Uterus (tissue), 3 donors: ENCODE measurements at regions not wholly inside any gene's neighbourhood (a gene's known extent, or its start where the extent isn't known, plus 50 kb on each side); places are given as distances from the start of the nearest gene placed in this dataset.
"Not testable (repeated sequence)": the region's sequence is repeated elsewhere in the genome, so short reads cannot be mapped to it uniquely, and the experiment has no call there.

Experiments used
- DNase-seq, 2 donors: peaks; one replicate each; pipeline ENCODE4 v3.0.0-alpha.2; 2019 to 2020
- H3K27ac ChIP-seq, 2 donors: fragments of 200-600 bp; sonication (generic); 1 replicate in 1 of 2; 2 replicates in 1 of 2; pipeline ENCODE4 v1.5.1; 2016 to 2018
- H3K27me3 ChIP-seq, 2 donors: fragments of 200-600 bp; sonication (generic); one replicate each; pipeline ENCODE4 v1.5.1; 2018 to 2019; ENCODE audit warnings: control low read depth in 1 of 2
- H3K36me3 ChIP-seq, 2 donors: fragments of 200-600 bp; sonication (generic); one replicate each; pipeline ENCODE4 v1.5.1; 2019; ENCODE audit warnings: control low read depth in 1 of 2
- H3K4me1 ChIP-seq, 2 donors: fragments of 200-600 bp; sonication (generic); one replicate each; pipeline ENCODE4 v1.5.1; 2018 to 2019; ENCODE audit warnings: control low read depth in 1 of 2
- H3K4me3 ChIP-seq, 2 donors: fragments of 200-600 bp; sonication (generic); 1 replicate in 1 of 2; 2 replicates in 1 of 2; pipeline ENCODE4 v1.5.1; 2018 to 2019; ENCODE audit warnings: mild to moderate bottlenecking in 1 of 2
- H3K9me3 ChIP-seq, 2 donors: fragments of 200-600 bp; sonication (generic); one replicate each; pipeline ENCODE4 v1.5.1; 2019; ENCODE audit warnings: control low read depth in 1 of 2
- CTCF ChIP-seq, 4 experiments: fragments of 200-600 bp in 2 of 4; fragments of 450-650 bp in 2 of 4; sonication (generic) in 2 of 4; IDR thresholded peaks; one replicate each; pipeline ENCODE4 v1.5.1; 2016 to 2019; ENCODE audit warnings: antibody characterized with exemption in 4 of 4, mild to moderate bottlenecking in 2 of 4, moderate library complexity in 1 of 4
- POLR2A ChIP-seq, 2 donors: fragments of 450-650 bp; IDR thresholded peaks; one replicate each; pipeline ENCODE4 v1.6.1; 2016; ENCODE audit warnings: antibody characterized with exemption in 2 of 2, mild to moderate bottlenecking in 1 of 2, moderate library complexity in 1 of 2
- intact Hi-C: fragments of 100-400 bp; cut with DNase I; formaldehyde crosslinking; loops from one replicate; pipeline ENCODE4 v1.15.1; 2023; ENCODE audit warnings: low total_unique reads
- donor health status: DM: yes; HTN: yes; CAD: no.

DNA sequence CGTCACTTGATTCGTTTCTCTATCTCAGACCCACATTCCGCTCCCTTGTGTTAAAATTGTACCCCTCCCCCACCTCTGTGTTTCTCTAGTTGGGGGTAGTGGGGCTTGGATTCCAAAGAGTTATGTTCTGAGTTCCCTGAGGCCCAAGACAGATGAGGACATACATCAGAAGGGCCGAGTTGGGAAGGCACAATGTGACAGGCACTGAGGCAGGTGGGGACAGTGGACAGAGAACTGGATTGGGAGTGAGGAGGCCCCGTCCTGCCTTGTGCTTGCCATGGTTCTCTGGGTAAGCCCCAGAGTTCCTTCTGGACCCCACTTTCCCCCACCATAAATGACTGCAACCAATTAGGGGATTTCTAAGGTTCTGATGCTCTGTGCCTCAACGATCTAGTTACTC lies 80.5 kb upstream of the ETV3 start:
- TF ChIP-seq CTCF (IDR thresholded peaks at IDR 0.05) (no peak), POLR2A (IDR thresholded peaks at IDR 0.05) (no peak)
- DNase-seq: no peak
- intact Hi-C loops: no loop called here
- Histone ChIP-seq H3K36me3 (no peaks in the 10 kb centered on the region), H3K9me3 (peaks cover 0 to 3% of the 10 kb centered on the region in 2 donors), H3K27me3 (no peaks in the 10 kb centered on the region), H3K4me1 (no peaks in the 10 kb centered on the region), H3K27ac (no peak overlapping the region), H3K4me3 (no peak overlapping the region)

DNA sequence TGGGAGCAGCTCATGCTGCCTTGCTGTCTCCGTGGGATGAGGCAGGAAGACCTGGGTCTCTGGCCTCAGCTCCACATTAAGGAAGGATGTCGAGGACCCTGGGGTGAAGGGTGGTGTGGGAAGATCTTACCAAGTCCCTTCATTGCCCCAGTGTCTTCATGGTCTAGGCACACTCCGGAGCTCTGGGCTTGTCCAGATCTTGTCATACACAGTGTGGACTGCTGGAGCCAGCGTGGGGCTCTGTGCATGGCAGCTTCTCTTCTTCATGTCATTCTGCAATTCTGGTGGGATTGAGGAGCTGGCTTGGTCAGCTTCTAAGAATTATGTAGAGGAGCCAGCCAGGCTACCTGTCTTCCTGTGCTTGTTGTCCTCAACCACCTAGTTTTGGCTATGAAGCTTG lies 79.3 kb upstream of the ETV3 start:
- H3K4me1 ChIP-seq: no peaks in the 10 kb centered on the region
- no peak for DNase-seq

DNA sequence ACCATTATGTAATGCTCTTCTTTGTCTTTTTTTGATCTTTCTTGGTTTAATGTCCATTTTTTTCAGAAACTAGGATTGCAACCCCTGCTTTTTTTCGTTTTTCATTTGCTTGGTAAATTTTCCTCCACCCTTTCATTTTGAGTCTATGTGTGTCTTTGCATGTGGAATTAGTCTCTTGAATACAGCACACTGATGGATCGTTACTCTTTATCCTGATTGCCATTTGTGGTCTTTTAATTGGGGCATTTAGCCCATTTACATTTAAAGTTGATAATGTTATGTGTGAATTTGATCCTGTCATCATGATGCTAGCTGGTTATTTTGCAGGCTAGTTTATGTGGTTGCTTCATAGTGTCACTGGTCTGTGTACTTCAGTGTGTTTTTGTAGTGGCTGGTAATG lies 75.6 kb upstream of the ETV3 start:
- Histone ChIP-seq H3K4me1 (no peaks in the 10 kb centered on the region), H3K27ac (no peak overlapping the region), H3K9me3 (peaks cover 0 to 9% of the 10 kb centered on the region in 2 donors), H3K4me3 (no peak overlapping the region), H3K36me3 (no peaks in the 10 kb centered on the region), H3K27me3 (no peaks in the 10 kb centered on the region)
- DNase-seq: no peak
- intact Hi-C loops: no loop called here
- TF ChIP-seq POLR2A (IDR thresholded peaks at IDR 0.05) (no peak), CTCF (IDR thresholded peaks at IDR 0.05) (no peak)

More for the DNA sequence above, 79.3 kb upstream of the ETV3 start:
- TF ChIP-seq POLR2A (IDR thresholded peaks at IDR 0.05): no peak
- TF ChIP-seq CTCF (IDR thresholded peaks at IDR 0.05): no peak
- intact Hi-C loops: no loop called here
- Histone ChIP-seq H3K4me3 (no peak overlapping the region), H3K27ac (no peak overlapping the region), H3K9me3 (peaks cover 0 to 9% of the 10 kb centered on the region in 2 donors), H3K36me3 (no peaks in the 10 kb centered on the region), H3K27me3 (no peaks in the 10 kb centered on the region)

DNA sequence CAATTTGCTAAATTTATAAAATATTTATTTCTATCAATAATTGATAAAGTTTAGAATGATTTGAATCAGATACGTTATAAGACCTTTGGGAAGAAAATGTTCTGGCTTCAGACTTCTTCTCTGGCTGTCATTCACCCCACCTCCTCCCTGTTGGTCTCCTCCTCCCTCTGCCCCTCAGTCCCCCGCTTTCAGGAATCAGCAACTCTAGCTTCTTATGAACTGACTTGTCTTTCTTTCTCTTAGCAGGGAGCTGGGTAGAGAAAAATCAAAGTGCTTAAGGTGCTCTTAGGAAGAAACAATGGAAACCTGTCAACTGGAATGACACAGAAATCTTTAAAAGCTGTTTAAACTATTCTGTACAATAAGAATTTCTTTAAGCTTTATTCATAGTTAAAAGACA lies 71.3 kb upstream of the ETV3 start:
- intact Hi-C loops: no loop called here

DNA sequence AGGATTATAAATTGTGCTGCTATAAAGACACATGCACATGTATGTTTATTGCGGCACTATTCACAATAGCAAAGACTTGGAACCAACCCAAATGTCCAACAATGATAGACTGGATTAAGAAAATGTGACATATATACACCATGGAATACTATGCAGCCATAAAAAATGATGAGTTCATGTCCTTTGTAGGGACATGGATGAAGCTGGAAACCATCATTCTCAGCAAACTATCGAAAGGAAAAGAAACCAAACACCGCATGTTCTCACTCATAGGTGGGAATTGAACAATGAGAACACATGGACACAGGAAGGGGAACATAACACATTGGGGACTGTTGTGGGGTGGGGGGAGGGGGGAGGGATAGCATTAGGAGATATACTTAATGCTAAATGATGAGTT lies 67.8 kb upstream of the ETV3 start:
- H3K9me3 ChIP-seq, H3K27ac ChIP-seq, H3K4me1 ChIP-seq, H3K36me3 ChIP-seq, DNase-seq, H3K4me3 ChIP-seq, intact Hi-C loops, H3K27me3 ChIP-seq: not testable (repeated sequence)

More for the DNA sequence above, 71.3 kb upstream of the ETV3 start:
- Histone ChIP-seq H3K27me3 (no peaks in the 10 kb centered on the region), H3K9me3 (peaks cover 0 to 9% of the 10 kb centered on the region in 2 donors), H3K27ac (no peak overlapping the region), H3K4me1 (no peaks in the 10 kb centered on the region), H3K4me3 (no peak overlapping the region), H3K36me3 (no peaks in the 10 kb centered on the region)
- no peak for TF ChIP-seq CTCF (IDR thresholded peaks at IDR 0.05)
- TF ChIP-seq POLR2A (IDR thresholded peaks at IDR 0.05): no peak
- DNase-seq: no peak

DNA sequence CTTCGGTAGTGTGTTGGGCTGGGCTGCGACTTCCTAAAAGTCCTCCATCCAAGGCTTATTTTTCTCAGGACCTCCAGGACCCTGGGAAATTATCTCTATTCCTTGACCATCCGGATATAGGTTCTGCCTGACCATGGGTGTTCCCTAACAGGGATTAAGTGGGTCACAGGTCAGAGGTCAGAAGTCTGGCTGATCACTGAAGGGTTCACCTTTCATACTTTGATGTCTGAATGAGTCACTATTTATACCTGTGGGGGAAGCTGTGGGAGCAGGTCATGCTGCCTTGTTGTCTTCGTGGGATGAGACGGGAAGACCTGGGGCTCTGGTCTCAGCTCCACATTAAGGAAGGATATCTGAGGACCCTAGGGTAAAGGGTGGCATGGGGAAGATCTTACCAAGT lies 65.0 kb upstream of the ETV3 start:
- H3K4me1 ChIP-seq: no peaks in the 10 kb centered on the region
- H3K4me3 ChIP-seq: no peak overlapping the region
- H3K27me3 ChIP-seq: no peaks in the 10 kb centered on the region
- H3K27ac ChIP-seq: no peak overlapping the region
- H3K36me3 ChIP-seq: no peaks in the 10 kb centered on the region
- no peaks in the 10 kb centered on the region for H3K9me3 ChIP-seq
- intact Hi-C loops: no loop called here
- TF ChIP-seq POLR2A (IDR thresholded peaks at IDR 0.05): no peak
- no peak for TF ChIP-seq CTCF (IDR thresholded peaks at IDR 0.05)
- DNase-seq: no peak
